ENCODE measurements at regions not wholly inside any gene's neighbourhood (a gene's known extent, or its start where the extent isn't known, plus 50 kb on each side); places are given as distances from the start of the nearest gene placed in this dataset.
A peak's percentile ranks its signal among the peaks of the same experiment; 100 is the strongest.

GRCh38 chr3:41140242-41140641 is 59.1 kb upstream of the CTNNB1 start:
- H3K4me3 ChIP-seq (replicated peaks in 1 of 3) = no peak overlapping the region
- WGBS, 2 donors = 64 to 80% methylated on average over 3 of the region's 3 CpGs
- TF ChIP-seq, protein P1, sequence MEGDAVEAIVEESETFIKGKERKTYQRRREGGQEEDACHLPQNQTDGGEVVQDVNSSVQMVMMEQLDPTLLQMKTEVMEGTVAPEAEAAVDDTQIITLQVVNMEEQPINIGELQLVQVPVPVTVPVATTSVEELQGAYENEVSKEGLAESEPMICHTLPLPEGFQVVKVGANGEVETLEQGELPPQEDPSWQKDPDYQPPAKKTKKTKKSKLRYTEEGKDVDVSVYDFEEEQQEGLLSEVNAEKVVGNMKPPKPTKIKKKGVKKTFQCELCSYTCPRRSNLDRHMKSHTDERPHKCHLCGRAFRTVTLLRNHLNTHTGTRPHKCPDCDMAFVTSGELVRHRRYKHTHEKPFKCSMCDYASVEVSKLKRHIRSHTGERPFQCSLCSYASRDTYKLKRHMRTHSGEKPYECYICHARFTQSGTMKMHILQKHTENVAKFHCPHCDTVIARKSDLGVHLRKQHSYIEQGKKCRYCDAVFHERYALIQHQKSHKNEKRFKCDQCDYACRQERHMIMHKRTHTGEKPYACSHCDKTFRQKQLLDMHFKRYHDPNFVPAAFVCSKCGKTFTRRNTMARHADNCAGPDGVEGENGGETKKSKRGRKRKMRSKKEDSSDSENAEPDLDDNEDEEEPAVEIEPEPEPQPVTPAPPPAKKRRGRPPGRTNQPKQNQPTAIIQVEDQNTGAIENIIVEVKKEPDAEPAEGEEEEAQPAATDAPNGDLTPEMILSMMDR (IDR thresholded peaks at IDR 0.05) = no peak
- TF ChIP-seq POLR2A (IDR thresholded peaks at IDR 0.05) = no peak
- no peaks in the 10 kb centered on the region for H3K36me3 ChIP-seq
- no peak for DNase-seq
- no peaks in the 10 kb centered on the region for H3K27me3 ChIP-seq
- intact Hi-C loops (cut with DNase I) = no loop called here
- no peak overlapping the region for H3K27ac ChIP-seq
- H3K4me1 ChIP-seq = no peaks in the 10 kb centered on the region
- no peaks in the 10 kb centered on the region for H3K9me3 ChIP-seq

DNA sequence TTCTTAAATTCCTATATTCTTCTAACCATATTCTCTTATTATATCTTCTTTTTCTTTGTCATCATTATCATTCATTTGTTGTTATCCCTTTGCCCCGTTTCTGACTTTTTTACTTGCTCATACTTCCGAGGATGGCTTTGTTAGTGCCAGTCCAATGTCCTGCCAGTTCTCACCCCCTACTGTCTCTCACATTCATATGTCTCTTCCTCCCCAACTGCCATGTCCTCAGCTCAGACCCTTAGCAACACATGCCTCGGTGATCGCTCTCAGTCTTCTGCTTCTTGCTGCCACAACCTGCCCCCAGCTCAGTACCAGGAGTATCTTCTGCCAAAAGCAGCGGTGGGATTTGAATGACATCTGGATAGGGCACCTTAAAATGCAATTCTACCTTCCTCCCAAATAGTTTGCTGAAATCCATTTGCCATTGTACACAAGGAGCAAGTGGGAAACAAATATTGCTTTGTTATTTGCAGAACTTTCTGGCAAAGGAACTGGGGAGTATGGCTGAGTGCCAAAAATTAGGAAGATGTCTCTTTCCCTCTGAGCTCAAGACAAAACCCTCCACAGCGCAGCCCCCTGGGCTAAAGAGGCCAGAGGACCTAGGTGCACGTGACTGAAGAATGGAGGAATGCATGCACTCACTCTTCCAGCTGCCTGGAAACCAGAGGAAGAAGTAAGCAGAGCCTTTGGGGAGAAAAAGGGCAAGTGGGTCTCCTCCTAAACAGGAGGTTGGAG is 57.7 kb upstream of the CTNNB1 start:
- TF ChIP-seq, protein P1 (IDR thresholded peaks at IDR 0.05) = no peak
- no peak for TF ChIP-seq POLR2A (IDR thresholded peaks at IDR 0.05)
- intact Hi-C loops (cut with DNase I) = no loop called here
- no peaks in the 10 kb centered on the region for H3K4me1 ChIP-seq
- WGBS, 2 donors = 88 to 89% methylated on average over 7 of the region's 7 CpGs
- no peak overlapping the region for H3K27ac ChIP-seq
- no peaks in the 10 kb centered on the region for H3K27me3 ChIP-seq
- no peaks in the 10 kb centered on the region for H3K9me3 ChIP-seq
- H3K36me3 ChIP-seq = no peaks in the 10 kb centered on the region
- DNase-seq = no peak
- H3K4me3 ChIP-seq (replicated peaks in 1 of 3) = no peak overlapping the region

GRCh38 chr3:41143421-41144031 is 55.8 kb upstream of the CTNNB1 start:
- Histone ChIP-seq H3K9me3 (no peaks in the 10 kb centered on the region), H3K4me3 (replicated peaks in 1 of 3) (no peak overlapping the region), H3K27ac (no peak overlapping the region), H3K4me1 (peaks cover 4 to 6% of the 10 kb centered on the region in 2 donors), H3K36me3 (no peaks in the 10 kb centered on the region), H3K27me3 (no peaks in the 10 kb centered on the region)
- intact Hi-C loops (cut with DNase I) = no loop called here
- DNase-seq = no peak
- TF ChIP-seq, protein P1 (IDR thresholded peaks at IDR 0.05) = no peak
- TF ChIP-seq POLR2A (IDR thresholded peaks at IDR 0.05) = no peak
- WGBS, 2 donors = 79 to 89% methylated on average over 3 of the region's 3 CpGs

DNA sequence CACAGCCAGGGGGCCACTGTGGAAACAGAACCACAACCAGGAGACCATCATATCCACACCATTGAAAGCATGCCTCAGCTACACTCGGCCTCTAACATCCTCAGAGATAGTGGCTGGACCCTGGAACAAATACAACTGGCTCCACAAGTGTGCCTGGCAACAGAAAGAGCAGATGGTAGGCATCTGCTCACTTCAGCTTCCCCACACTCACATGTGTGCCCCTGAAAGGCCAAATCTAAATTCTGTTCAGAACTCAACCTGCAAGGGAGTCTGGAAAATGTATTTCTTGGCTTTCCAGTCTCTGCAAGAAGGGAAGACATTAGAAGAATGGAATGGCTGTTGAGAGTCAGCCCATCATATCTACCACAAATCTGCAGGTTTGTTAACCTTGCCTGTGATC is 54.7 kb upstream of the CTNNB1 start:
- Histone ChIP-seq H3K4me1 (peaks cover 8 to 14% of the 10 kb centered on the region in 2 donors), H3K36me3 (no peaks in the 10 kb centered on the region), H3K27ac (no peak overlapping the region), H3K4me3 (replicated peaks in 1 of 3) (no peak overlapping the region), H3K27me3 (no peaks in the 10 kb centered on the region), H3K9me3 (no peaks in the 10 kb centered on the region)
- WGBS, 2 donors = 50 to 82% methylated on average over 1 of the region's 1 CpG
- TF ChIP-seq, protein P1 (IDR thresholded peaks at IDR 0.05) = no peak
- no peak for TF ChIP-seq POLR2A (IDR thresholded peaks at IDR 0.05)
- intact Hi-C loops (cut with DNase I) = no loop called here
- DNase-seq = no peak

DNA sequence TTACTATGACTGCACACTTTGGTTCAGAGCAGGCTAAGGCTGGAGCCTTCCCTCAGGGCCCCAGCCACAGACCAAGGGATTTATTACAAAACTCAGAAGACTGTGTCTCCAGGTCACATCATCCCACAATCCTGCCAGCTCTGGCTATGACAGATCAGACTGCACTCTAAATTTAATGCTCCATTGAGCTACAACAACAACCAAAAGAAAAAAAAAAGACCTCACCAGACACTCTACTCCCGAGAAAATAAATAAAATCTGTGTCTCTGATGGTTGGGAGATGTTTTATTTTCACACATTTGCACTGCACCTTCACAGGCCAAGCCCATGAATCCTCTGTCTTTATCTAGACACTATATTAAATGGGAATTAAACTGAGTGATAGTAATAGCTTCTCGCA is 50.8 kb upstream of the CTNNB1 start:
- H3K4me1 ChIP-seq = peaks cover 8 to 14% of the 10 kb centered on the region in 2 donors
- no peaks in the 10 kb centered on the region for H3K27me3 ChIP-seq
- H3K4me3 ChIP-seq (replicated peaks in 1 of 3) = no peak overlapping the region
- no peak for TF ChIP-seq POLR2A (IDR thresholded peaks at IDR 0.05)
- TF ChIP-seq, protein P1 (IDR thresholded peaks at IDR 0.05) = no peak
- WGBS, 2 donors = 37 to 41% methylated on average over 2 of the region's 2 CpGs
- intact Hi-C loops (cut with DNase I) = no loop called here
- peak overlapping the region; percentile 33 to 48 (median 48) for H3K27ac ChIP-seq
- peak; percentile 70 to 78 for DNase-seq
- H3K36me3 ChIP-seq = no peaks in the 10 kb centered on the region
- no peaks in the 10 kb centered on the region for H3K9me3 ChIP-seq

Data from thyroid gland (tissue), 4 donors.